TTC549 (cell line): ENCODE measurements at regions not wholly inside any gene's neighbourhood (a gene's known extent, or its start where the extent isn't known, plus 50 kb on each side); places are given as distances from the start of the nearest gene placed in this dataset.

Experiments
- FAIRE-seq: peaks from 2 replicates; lab custom pipeline; 2012; peaks lifted over from hg19 to GRCh38; lab: Jason Lieb, UNC

- FAIRE-seq: no peak
Observed at GRCh38 chr4:23660865-23661264, 229.0 kb downstream of the PPARGC1A start.

DNA sequence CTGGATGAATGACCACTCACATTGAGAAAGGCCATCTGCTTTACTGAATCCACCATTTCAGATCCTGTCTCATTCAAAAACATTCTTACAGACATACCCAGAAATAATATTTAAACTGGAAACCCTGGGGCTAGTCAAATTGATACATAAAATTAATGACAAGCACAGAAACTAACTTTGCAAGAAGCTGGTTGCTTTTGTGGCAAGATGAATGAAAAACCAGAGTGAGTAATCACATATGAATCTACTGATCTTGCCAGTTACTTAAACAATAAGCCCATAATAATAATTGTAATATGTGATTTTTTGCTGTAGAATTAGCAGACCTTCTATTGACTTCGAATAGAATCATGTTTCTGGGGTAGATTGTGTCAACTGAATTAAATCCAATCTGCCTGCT, 235.1 kb downstream of the PPARGC1A start:
- FAIRE-seq: no peak

GRCh38 chr4:23648854-23649596, 240.8 kb downstream of the PPARGC1A start:
- no peak for FAIRE-seq

GRCh38 chr4:23635468-23635867, 254.4 kb downstream of the PPARGC1A start:
- FAIRE-seq: no peak

DNA sequence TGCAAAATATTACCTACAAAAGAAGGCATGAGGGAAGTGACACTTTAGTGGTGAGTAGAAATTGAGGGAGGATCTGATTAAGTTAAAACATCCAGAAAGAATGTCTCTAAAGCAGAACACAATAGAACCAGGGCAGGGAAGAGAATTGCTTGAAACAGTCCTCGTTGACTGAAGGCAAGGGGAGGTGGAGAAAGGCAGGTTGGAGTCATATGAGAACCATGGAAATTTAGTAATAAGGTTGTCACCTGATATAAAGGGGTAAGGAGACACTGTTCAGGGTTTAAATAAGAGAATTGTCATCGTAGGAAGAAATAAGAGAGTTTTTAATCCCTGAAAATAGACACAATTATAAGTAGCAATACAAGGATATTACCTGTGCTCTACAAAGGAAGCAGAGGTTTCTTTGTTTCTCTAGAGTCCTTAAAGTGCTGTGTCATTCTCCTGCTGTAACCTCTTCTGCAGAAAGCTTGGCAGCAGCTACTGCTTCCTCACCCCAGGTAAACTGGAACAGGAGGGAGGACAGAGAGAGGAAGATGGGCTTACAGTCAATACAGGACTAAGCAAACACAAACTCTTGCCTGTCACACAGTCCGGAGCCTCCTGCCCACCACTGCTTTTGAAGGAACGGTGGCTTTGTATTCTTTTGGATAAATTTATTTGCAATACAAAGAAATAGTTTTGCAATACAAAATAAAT, 258.4 kb downstream of the PPARGC1A start:
- FAIRE-seq: no peak

DNA sequence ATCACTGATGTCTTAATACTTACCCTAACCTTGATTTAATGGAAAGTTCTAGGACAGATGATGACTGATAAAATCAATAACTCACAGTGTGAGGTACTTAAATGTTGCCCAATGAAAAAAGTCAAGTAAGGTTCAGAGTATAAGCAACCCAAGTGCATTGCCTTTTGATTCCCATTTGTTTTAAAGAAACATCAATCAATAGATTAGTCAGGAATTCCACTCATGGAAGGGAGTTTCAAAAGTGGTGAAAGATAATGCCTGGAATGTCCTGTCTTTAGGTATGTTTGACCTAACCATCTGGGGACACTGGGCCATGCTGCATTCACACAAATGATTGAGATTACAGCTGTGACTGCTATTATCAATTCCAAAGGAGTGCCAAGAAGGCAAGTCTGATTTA, 259.7 kb downstream of the PPARGC1A start:
- no peak for FAIRE-seq

GRCh38 chr4:23629421-23629820, 260.4 kb downstream of the PPARGC1A start:
- FAIRE-seq: no peak

DNA sequence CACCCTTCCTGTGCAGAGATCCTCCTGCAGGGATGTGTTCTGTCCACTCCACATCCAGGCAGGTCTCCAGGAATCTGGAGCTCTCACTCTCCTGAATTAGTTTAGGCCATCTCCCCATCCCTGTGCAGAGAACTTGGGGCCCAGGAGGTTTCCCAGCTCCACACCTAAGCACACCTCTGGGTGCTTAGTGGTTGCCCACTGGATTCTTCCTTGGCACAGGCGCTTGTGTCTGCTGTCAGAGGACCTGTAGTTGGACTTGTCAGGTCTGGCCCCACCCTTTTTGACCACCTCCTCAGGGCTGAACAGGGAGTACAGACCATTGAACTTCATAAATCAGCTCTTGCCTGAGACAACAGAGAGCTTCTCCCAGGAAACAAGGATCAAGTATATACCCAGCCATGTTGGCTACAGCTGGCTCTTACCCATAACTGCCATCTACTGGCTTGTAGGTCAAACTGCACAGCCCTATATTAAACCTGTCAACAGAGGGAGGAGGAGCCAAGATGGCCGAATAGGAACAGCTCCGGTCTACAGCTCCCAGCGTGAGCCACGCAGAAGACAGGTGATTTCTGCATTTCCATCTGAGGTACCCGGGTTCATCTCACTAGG, 275.5 kb downstream of the PPARGC1A start:
- no peak for FAIRE-seq

DNA sequence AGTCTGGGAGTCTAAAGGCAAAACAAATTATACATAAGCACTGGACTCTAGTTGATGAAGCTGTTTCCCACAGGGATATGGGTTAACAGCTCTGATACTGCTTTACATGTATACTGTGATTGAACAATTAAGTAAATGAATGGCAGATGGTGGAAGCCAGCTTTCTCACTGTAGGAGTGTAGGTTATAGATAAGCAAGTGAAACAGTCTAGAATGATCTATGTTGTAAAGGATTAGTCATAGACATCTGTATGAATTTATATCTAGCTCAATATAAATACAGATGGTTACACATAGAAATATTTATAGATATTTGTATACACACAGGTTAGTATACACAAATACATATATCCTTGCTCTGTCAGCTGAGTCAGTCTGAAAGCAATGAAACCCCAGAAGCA, 276.1 kb downstream of the PPARGC1A start:
- no peak for FAIRE-seq

- FAIRE-seq: no peak
Observed at GRCh38 chr4:23602720-23603119, 287.1 kb downstream of the PPARGC1A start.

- no peak for FAIRE-seq
Observed at GRCh38 chr4:23594125-23594524, 295.7 kb downstream of the PPARGC1A start.

- no peak for FAIRE-seq
Observed at GRCh38 chr4:23590431-23590830, 299.4 kb downstream of the PPARGC1A start.

DNA sequence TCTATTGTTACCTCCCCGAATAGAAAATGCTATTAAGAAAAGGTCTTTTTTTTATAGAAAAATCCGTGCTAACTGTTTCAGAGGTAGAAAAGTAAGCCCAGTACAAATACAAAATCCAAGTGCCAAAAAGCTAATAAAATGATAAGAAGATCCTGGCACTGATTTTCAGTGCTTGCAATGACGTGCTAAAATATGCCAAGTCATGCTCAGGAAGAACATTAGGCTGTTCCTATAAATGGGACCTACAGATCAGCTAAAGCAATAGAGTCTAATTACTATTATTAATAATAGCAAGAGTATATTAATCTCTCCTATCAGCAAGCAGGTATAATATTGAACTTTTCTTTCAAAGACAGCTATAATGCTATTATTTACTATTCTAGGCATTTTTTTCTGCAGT, 305.8 kb downstream of the PPARGC1A start:
- FAIRE-seq: no peak

- FAIRE-seq: no peak
Observed at GRCh38 chr4:23582671-23583070, 307.2 kb downstream of the PPARGC1A start.

GRCh38 chr4:23579166-23579565, 310.7 kb downstream of the PPARGC1A start:
- no peak for FAIRE-seq

DNA sequence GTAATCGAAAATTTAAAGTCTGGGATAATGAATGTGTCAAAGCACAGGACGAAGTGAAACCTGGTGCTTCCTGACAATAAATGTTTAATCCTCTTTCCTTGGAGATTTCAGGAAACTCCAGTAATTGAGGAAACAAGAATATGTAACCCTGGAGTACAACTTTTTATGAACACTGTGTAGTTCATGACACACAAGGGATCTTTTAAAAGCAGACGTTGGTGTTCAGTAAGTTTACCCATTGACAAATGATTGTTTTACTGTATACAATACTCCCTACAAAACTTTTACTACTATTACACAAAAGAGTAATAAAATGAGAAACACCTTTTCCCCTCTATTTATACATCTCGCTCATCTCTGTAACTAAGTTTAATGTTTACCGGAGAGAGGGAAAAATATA, 312.4 kb downstream of the PPARGC1A start:
- FAIRE-seq: no peak

DNA sequence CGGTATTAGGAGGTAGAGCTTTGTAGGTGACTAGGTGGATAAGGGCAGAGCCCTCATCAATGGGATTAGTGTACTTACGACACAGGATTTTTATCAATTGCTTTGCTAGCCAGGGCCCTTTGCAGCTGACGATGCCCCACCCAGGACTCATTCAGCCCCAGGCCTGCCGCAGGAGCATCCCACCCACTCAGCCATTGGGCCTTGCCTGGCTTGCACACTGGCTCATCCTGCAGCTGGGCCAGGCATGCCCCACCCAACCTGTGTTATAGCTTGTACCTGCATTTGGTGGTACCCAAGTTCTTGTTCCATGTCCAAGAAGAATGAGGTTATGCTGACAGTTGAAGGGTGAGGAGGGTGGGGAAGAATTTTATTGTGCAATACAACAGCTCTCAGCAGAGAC, 317.5 kb downstream of the PPARGC1A start:
- FAIRE-seq: no peak

DNA sequence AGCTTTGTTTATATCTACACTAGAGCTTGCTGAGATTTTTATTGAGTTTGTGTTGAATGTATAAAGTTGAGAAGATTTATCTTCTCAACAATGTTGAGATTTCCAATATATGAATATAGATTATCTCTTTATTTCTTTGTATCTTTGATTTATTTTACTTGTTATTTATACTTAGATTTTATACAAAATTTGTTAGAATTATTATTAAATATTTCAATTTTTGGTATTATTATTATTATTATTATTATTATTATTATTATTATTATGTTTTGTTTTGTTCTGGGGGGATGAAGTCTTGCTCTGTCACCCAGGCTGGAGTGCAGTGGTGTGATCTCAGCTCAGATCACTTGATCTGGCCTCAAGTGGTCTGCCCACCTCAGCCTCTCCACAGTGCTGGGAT, 322.5 kb downstream of the PPARGC1A start:
- peak; percentile 7 for FAIRE-seq

- no peak for FAIRE-seq
Observed at GRCh38 chr4:23560748-23561147, 329.1 kb downstream of the PPARGC1A start.

DNA sequence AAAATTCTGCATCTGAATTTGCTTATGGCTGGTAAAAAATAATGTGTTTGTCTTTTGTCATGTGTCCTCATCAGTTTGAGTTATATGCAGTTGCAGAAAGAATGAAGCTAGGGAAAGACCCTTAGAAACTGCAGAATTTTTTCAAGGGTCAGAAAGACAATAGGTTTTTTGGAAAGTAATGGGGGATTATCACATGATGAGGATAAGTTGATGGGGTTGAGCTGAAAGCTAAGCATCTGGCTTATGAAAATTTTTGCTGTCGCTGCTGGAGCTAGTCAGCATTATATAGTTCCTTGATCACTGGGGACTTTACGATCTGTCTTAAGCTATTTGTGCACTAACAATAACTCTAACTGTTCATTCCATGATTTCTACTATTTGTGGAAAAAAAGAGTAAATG, 331.7 kb downstream of the PPARGC1A start:
- FAIRE-seq: no peak

- FAIRE-seq: no peak
Observed at GRCh38 chr4:23547601-23548000, 342.2 kb downstream of the PPARGC1A start.

- FAIRE-seq: no peak
Observed at GRCh38 chr4:23547096-23547495, 342.8 kb downstream of the PPARGC1A start.

DNA sequence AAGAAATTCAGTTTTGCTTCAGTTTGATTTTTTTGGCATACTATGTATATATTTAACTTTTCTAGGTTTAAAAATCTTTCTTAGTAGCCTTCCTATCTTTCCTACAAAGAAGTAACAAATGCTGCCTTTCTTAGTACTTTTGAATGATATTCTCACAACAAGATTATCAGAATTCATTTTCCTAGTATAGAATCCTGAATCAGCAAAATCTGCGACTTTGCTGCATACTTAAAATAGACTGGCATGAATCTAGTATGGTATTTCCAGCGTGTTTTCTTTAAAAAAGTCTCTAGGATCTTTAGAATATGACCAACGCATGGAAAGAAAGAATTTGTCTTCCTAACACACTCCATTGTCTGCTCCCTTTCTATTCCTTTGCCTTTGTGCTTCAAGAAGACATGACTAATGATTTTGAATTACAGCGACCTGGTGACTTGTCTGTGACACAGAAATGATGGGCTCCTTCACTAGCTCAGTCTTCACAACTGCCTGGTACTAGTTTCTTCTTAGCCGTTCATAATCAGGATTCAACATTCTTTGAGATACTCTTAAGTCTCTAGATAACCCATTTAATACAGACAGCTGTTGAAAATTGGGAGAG, 349.8 kb downstream of the PPARGC1A start:
- FAIRE-seq: no peak
